PC-9 (cell line): ENCODE measurements at regions not wholly inside any gene's neighbourhood (a gene's known extent, or its start where the extent isn't known, plus 50 kb on each side); places are given as distances from the start of the nearest gene placed in this dataset.

Experiments used
- EZH2 ChIP-seq: fragments of 200-600 bp; sonication (generic); IDR thresholded peaks from 2 replicates; pipeline ENCODE4 v1.8.0; 2017; ENCODE audit warnings: antibody characterized with exemption, low read depth
- TF ChIP-seq, protein P1 (sequence below): fragments of 200-600 bp; sonication (generic); conservative IDR thresholded peaks from 2 replicates; pipeline ENCODE4 v1.6.1; 2017; ENCODE audit warnings: mixed run types, antibody characterized with exemption, mild to moderate bottlenecking, moderate library complexity

DNA sequence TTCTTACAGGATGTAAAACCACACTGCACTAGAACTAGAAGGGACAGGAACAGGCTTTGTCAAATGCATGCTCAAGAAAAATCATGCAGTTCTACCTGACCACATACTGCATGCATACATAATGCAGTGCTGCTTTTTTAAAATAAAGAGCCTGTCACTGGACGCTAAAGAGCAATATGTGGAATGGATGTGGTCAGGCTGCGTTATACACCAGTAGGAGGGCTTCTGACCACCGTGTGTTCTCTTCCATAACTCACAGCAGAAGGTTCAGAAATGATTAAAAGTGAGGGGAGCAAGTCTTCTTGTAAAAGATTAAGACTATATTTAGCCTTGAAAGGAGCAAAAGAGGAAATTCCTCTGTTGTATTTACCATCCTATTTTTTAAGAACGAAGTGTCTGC is 392.0 kb downstream of the EMP1 start:
- TF ChIP-seq, protein P1, sequence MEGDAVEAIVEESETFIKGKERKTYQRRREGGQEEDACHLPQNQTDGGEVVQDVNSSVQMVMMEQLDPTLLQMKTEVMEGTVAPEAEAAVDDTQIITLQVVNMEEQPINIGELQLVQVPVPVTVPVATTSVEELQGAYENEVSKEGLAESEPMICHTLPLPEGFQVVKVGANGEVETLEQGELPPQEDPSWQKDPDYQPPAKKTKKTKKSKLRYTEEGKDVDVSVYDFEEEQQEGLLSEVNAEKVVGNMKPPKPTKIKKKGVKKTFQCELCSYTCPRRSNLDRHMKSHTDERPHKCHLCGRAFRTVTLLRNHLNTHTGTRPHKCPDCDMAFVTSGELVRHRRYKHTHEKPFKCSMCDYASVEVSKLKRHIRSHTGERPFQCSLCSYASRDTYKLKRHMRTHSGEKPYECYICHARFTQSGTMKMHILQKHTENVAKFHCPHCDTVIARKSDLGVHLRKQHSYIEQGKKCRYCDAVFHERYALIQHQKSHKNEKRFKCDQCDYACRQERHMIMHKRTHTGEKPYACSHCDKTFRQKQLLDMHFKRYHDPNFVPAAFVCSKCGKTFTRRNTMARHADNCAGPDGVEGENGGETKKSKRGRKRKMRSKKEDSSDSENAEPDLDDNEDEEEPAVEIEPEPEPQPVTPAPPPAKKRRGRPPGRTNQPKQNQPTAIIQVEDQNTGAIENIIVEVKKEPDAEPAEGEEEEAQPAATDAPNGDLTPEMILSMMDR = no peak
- TF ChIP-seq EZH2 = no peak
